AG09319 (cell line): ENCODE measurements at regions not wholly inside any gene's neighbourhood (a gene's known extent, or its start where the extent isn't known, plus 50 kb on each side); places are given as distances from the start of the nearest gene placed in this dataset.

ENCODE experiments used
- DNase-seq: peaks from one replicate; pipeline ENCODE4 v3.0.0-alpha.2; 2010; ENCODE audit warnings: low read depth; ENCODE audit errors: extremely low read depth
- CTCF ChIP-seq: IDR thresholded peaks from 2 replicates; pipeline ENCODE4 v1.5.1; 2011; ENCODE audit warnings: low read depth, mild to moderate bottlenecking, inconsistent platforms, low read length, moderate library complexity

GRCh38 chr7:33764752-33765451 lies 140.4 kb upstream of the BMPER start:
- no peak for TF ChIP-seq CTCF
- DNase-seq, result no peak

GRCh38 chr7:33766405-33766804 lies 138.9 kb upstream of the BMPER start:
- no peak for TF ChIP-seq CTCF
- DNase-seq, result no peak

GRCh38 chr7:33769930-33770329 lies 135.4 kb upstream of the BMPER start:
- no peak for TF ChIP-seq CTCF
- no peak for DNase-seq

GRCh38 chr7:33770576-33770975 lies 134.8 kb upstream of the BMPER start:
- no peak for DNase-seq
- TF ChIP-seq CTCF, result no peak

GRCh38 chr7:33771422-33771821 lies 133.9 kb upstream of the BMPER start:
- DNase-seq, result no peak
- no peak for TF ChIP-seq CTCF

GRCh38 chr7:33773053-33773452 lies 132.3 kb upstream of the BMPER start:
- DNase-seq, result no peak
- no peak for TF ChIP-seq CTCF

- no peak for TF ChIP-seq CTCF
- DNase-seq, result peak; percentile 59
These were observed 130.4 kb upstream of the BMPER start for GRCh38 chr7:33774762-33775523.
